Breast epithelium (tissue), 3 donors: ENCODE measurements at regions not wholly inside any gene's neighbourhood (a gene's known extent, or its start where the extent isn't known, plus 50 kb on each side); places are given as distances from the start of the nearest gene placed in this dataset.

ENCODE experiments used
- POLR2A ChIP-seq: fragments of 450-650 bp; IDR thresholded peaks from one replicate; pipeline ENCODE4 v1.6.1; 2016; ENCODE audit warnings: antibody characterized with exemption, mild to moderate bottlenecking, moderate library complexity
- TF ChIP-seq, protein P1 (sequence below), 3 donors: fragments of 450-650 bp; IDR thresholded peaks; one replicate each; pipeline ENCODE4 v1.5.1; 2016 to 2017; ENCODE audit warnings: antibody characterized with exemption in 3 of 3, mild to moderate bottlenecking in 3 of 3, moderate library complexity in 3 of 3

- TF ChIP-seq, protein P1, sequence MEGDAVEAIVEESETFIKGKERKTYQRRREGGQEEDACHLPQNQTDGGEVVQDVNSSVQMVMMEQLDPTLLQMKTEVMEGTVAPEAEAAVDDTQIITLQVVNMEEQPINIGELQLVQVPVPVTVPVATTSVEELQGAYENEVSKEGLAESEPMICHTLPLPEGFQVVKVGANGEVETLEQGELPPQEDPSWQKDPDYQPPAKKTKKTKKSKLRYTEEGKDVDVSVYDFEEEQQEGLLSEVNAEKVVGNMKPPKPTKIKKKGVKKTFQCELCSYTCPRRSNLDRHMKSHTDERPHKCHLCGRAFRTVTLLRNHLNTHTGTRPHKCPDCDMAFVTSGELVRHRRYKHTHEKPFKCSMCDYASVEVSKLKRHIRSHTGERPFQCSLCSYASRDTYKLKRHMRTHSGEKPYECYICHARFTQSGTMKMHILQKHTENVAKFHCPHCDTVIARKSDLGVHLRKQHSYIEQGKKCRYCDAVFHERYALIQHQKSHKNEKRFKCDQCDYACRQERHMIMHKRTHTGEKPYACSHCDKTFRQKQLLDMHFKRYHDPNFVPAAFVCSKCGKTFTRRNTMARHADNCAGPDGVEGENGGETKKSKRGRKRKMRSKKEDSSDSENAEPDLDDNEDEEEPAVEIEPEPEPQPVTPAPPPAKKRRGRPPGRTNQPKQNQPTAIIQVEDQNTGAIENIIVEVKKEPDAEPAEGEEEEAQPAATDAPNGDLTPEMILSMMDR (IDR thresholded peaks at IDR 0.05): no peak
- TF ChIP-seq POLR2A: no peak
Observed at GRCh38 chr5:10838038-10838437, 77.0 kb upstream of the DAP start.
